Chondrocyte (in vitro differentiated cells): ENCODE measurements at regions not wholly inside any gene's neighbourhood (a gene's known extent, or its start where the extent isn't known, plus 50 kb on each side); places are given as distances from the start of the nearest gene placed in this dataset.
"Not testable (repeated sequence)": the region's sequence is repeated elsewhere in the genome, so short reads cannot be mapped to it uniquely, and the experiment has no call there.

Experiments
- DNase-seq: peaks from one replicate; pipeline ENCODE4 v3.0.0; 2021; ENCODE audit warnings: mixed read lengths, low spot score
- H3K27ac Mint-ChIP-seq: one replicate; pipeline ENCODE4 v1.8.0; 2021; ENCODE audit warnings: mild to moderate bottlenecking, moderate library complexity, mixed read lengths; ENCODE audit not compliant: unreplicated experiment
- H3K27me3 Mint-ChIP-seq: 2 replicates; pipeline ENCODE4 v1.8.0; 2021; ENCODE audit warnings: low read depth, mixed read lengths
- H3K36me3 Mint-ChIP-seq: 2 replicates; pipeline ENCODE4 v1.8.0; 2021; ENCODE audit warnings: low read depth, mixed read lengths
- H3K4me1 Mint-ChIP-seq: 2 replicates; pipeline ENCODE4 v1.8.0; 2021; ENCODE audit warnings: low read depth, mild to moderate bottlenecking, mixed read lengths
- H3K4me3 Mint-ChIP-seq: one replicate; pipeline ENCODE4 v1.8.0; 2021; ENCODE audit warnings: mild to moderate bottlenecking, moderate library complexity, mixed read lengths; ENCODE audit not compliant: unreplicated experiment
- H3K9me3 Mint-ChIP-seq: 2 replicates; pipeline ENCODE4 v1.8.0; 2021; ENCODE audit warnings: low read depth, mixed read lengths
- CTCF ChIP-seq: fragments of 200-600 bp; sonication (generic); IDR thresholded peaks from 2 replicates; pipeline ENCODE4 v1.5.0; 2021; ENCODE audit warnings: antibody characterized with exemption, mild to moderate bottlenecking, moderate library complexity

GRCh38 chr6:125618629-125619028 is 130.8 kb upstream of the HEY2 start:
- Mint-ChIP-seq H3K36me3 (peaks cover 1% of the 10 kb centered on the region), H3K27ac (no peak overlapping the region), H3K27me3 (no peaks in the 10 kb centered on the region), H3K9me3 (no peaks in the 10 kb centered on the region), H3K4me3 (no peak overlapping the region), H3K4me1 (peaks cover 25% of the 10 kb centered on the region)
- no peak for TF ChIP-seq CTCF
- DNase-seq: no peak

- H3K36me3 Mint-ChIP-seq: no peaks in the 10 kb centered on the region
- TF ChIP-seq CTCF: no peak
- peaks cover 9% of the 10 kb centered on the region for H3K4me1 Mint-ChIP-seq
- DNase-seq: no peak
- peaks cover 3% of the 10 kb centered on the region for H3K9me3 Mint-ChIP-seq
- no peak overlapping the region for H3K27ac Mint-ChIP-seq
- H3K27me3 Mint-ChIP-seq: no peaks in the 10 kb centered on the region
- no peak overlapping the region for H3K4me3 Mint-ChIP-seq
Observed at GRCh38 chr6:125623085-125623484, 126.3 kb upstream of the HEY2 start.

- H3K36me3 Mint-ChIP-seq: no peaks in the 10 kb centered on the region
- DNase-seq: no peak
Observed at GRCh38 chr6:125631165-125631564, 118.3 kb upstream of the HEY2 start.

GRCh38 chr6:125636011-125636410 is 113.4 kb upstream of the HEY2 start:
- H3K36me3 Mint-ChIP-seq, DNase-seq, H3K9me3 Mint-ChIP-seq, H3K4me1 Mint-ChIP-seq, H3K27me3 Mint-ChIP-seq, H3K4me3 Mint-ChIP-seq, H3K27ac Mint-ChIP-seq: not testable (repeated sequence)

More at GRCh38 chr6:125631165-125631564, 118.3 kb upstream of the HEY2 start:
- peaks cover 12% of the 10 kb centered on the region for H3K4me1 Mint-ChIP-seq
- peaks cover under 1% of the 10 kb centered on the region for H3K9me3 Mint-ChIP-seq
- no peak for TF ChIP-seq CTCF
- H3K27me3 Mint-ChIP-seq: no peaks in the 10 kb centered on the region
- H3K27ac Mint-ChIP-seq: no peak overlapping the region
- no peak overlapping the region for H3K4me3 Mint-ChIP-seq

- Mint-ChIP-seq H3K4me3 (no peak overlapping the region), H3K9me3 (no peaks in the 10 kb centered on the region), H3K36me3 (no peaks in the 10 kb centered on the region), H3K27me3 (no peaks in the 10 kb centered on the region), H3K4me1 (no peaks in the 10 kb centered on the region), H3K27ac (no peak overlapping the region)
- DNase-seq: no peak
- no peak for TF ChIP-seq CTCF
Observed at GRCh38 chr6:125636671-125637070, 112.8 kb upstream of the HEY2 start.

- Mint-ChIP-seq H3K4me3 (no peak overlapping the region), H3K4me1 (no peaks in the 10 kb centered on the region), H3K9me3 (no peaks in the 10 kb centered on the region), H3K27me3 (no peaks in the 10 kb centered on the region), H3K36me3 (no peaks in the 10 kb centered on the region), H3K27ac (no peak overlapping the region)
- no peak for DNase-seq
- TF ChIP-seq CTCF: no peak
Observed at GRCh38 chr6:125637207-125637606, 112.2 kb upstream of the HEY2 start.
